Amniotic stem cell (primary cell): ENCODE measurements at regions not wholly inside any gene's neighbourhood (a gene's known extent, or its start where the extent isn't known, plus 50 kb on each side); places are given as distances from the start of the nearest gene placed in this dataset.

ENCODE experiments used
- DNase-seq: peaks from one replicate; lab custom pipeline; 2025; lab: John Stamatoyannopoulos, UW

- DNase-seq: no peak
These were observed 50.6 kb downstream of the SLIT2 start for GRCh38 chr4:20302336-20302735.

DNA sequence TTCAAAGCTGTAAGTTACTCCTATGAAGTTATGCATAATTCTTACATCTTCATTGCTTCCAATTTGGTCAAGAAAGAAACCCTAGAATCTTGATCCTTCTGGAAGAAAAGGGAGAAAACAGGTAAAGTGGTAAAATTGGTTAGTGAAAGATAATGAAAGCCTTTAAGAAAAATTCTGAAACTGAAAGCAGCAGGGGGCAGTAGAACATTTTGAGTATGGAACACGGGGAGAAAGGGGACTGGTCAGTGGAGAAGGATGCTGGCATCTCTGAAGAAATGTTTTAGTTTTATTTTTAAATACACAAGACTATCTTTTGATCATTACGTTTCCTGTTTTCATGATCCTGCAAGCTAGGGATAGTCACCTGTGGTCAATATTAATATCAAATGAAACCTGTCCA, 54.3 kb downstream of the SLIT2 start:
- peak; percentile 16 for DNase-seq

- no peak for DNase-seq
These were observed 60.2 kb downstream of the SLIT2 start for GRCh38 chr4:20311856-20312255.

GRCh38 chr4:20313237-20314030, 61.7 kb downstream of the SLIT2 start:
- DNase-seq: no peak

GRCh38 chr4:20317424-20317985, 65.8 kb downstream of the SLIT2 start:
- DNase-seq: no peak

DNA sequence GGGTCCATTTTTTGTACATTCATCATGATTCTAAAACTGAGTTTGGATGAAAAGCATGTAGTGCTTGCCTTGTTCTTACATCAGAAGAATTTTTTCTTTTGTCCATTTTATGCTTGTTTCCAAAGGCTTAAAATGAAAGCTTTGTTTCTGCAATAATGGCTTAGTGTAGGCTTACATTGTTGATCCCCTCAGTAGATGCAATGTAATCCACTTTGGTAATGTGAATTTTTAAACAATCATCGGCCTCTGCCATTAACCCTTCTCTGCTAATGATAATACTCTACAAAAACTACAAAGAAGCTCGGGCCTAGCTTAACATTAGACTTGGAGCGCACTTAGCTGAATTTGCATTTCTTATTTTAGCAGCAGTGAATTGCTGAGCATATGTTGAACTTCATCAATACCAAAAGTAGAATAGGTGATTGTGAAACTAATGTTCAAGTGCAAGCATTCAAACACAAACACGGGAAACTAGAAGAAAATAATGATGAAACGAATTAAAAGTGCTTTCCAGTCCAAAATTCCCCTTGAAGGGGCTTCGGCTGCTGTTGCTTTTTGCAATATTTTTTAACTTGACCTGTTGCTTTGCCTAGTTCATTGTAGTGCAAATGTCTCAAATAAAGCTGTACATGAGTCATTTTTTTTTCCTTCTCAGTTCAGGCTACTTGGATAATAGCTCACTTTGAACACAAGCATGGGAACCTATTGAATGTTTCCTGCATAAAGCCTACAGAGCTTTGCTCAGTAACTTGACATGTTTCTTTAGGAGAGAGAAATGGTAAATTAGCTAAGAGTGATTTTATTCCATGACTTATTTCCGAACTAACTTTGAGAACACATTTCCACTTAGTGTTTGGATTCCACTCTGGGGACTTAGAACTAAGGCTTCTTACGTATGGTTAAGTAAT, 66.5 kb downstream of the SLIT2 start:
- no peak for DNase-seq

DNA sequence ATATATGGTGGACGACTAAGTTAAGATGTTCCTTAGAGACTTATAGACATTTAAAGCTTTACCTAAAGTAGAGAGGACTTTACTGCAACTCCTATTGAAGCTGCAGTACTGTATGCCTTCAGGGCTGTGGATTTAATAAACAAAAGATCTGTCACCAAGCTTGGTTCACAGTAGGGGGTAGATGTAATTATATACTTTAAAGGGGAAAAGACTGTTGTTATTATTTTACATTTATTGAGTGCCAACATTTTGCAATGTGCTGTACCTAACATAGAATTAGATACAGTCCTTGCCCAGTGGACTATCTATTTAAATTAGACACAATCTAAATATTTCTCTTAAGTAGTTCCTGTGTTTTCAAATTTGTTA, 67.2 kb downstream of the SLIT2 start:
- no peak for DNase-seq

DNA sequence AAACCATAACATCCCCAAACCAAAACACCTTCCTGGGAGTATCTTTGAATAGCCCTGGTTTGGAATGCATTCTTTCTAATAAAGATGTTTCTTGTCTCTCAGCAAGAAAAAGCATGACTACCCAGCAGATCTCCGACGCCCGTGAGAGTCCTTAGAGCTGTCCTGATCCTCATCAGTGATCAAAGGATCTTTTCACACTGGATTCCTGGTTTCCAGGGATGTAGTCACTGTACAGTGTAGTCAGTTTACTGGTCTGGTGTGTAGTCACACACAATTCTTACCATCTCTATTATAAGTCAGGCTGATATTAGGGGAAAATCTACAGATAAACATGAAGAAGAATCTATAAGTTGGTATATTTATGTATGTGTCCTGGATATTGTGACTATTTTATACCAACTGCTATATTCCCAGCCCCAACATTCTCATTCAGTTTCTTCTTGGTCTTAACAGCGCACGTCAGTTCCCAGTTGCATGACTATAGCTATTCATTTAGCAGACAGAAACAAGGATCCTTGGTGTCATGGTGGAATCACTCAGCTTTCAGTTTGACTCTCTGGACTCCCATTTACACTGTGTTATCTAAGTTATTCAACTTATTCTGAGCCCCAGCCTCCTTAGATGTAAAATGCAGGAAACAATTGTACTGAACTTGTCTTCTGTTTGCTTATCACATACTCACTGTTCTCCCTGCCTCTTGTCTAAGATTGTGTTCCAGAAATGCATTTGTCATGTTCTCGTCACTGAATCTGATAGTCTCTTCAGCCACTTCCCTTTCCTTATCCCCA, 68.3 kb downstream of the SLIT2 start:
- DNase-seq: no peak

- DNase-seq: no peak
These were observed 72.3 kb downstream of the SLIT2 start for GRCh38 chr4:20323991-20324390.

DNA sequence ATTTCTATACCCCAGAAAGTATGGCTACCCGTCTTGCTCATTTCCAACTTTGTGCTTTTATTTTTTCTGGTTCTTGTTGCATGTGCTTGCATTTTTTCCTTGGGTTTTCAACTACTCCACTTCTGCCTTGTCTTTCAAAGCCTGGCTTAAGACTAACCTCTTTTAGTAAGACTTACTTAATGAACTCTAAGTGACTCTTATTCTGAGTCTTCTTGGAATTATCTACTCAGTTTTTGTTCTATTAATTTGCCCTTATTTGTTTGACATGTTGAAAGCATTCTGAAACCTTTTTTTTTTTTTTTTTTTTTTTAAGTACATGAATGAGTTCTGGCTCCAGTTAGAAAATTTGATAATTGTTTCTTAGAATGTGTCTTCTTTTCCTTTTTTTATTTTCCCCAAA, 74.8 kb downstream of the SLIT2 start:
- DNase-seq: no peak

GRCh38 chr4:20326977-20327376, 75.3 kb downstream of the SLIT2 start:
- DNase-seq: no peak

DNA sequence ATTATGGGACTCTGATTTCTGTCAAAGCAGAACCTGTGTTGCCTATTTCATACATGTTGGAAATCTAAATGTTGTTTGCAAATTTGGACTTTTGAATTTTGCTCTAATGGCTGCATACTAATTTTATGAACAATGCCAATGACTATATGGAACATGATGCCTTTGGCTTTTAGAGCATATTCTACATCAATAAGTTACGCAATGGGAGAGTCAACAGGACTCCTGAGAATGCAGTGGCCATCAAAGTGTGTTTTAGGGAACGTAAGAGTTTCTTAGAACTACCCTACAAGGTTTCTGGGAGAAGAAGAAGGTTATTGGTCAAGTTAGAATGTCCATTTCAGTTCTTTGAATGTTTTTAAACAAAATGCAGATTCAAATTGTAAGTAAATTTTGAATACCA, 76.1 kb downstream of the SLIT2 start:
- DNase-seq: no peak

DNA sequence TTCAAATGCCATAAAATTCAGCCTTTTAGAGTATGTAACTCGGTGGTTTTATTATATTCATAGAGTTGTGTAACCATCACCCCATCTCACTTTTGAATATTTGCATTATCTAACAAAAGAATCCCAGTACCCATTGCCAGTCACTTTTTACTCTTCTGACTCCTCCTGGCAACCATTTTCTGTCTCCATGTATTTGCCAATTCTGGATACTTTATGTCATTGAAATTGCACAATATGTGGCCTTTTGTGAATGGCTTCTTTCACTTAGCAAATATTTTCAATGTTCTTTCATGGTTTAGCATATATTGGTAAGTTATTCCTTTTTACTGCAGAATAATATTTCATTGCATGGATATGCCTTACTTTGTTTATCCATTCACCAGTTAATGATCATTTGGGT, 79.9 kb downstream of the SLIT2 start:
- no peak for DNase-seq

GRCh38 chr4:20333141-20333715, 81.5 kb downstream of the SLIT2 start:
- no peak for DNase-seq

- no peak for DNase-seq
These were observed 85.6 kb downstream of the SLIT2 start for GRCh38 chr4:20337261-20337664.

DNA sequence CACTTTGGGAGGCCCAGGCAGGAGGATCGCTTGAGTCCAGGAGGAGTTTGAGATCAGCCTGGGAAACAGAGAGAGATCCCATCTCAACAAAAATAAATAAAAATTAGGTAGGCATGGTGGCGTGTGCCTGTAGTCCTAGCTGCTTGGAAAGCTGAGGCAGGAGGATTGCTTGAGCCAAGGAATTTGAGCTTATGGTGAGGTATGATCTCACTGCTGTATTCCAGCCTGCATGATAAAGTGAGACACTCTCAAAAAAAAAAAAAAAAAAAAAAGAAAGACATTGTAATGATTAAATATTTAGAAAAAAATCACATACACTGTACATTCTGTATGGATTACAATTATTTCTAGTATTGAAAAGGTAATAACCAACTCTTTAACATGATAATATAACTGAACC, 87.1 kb downstream of the SLIT2 start:
- DNase-seq: no peak

- no peak for DNase-seq
These were observed 89.5 kb downstream of the SLIT2 start for GRCh38 chr4:20341134-20341738.

GRCh38 chr4:20347531-20347930, 95.8 kb downstream of the SLIT2 start:
- no peak for DNase-seq

DNA sequence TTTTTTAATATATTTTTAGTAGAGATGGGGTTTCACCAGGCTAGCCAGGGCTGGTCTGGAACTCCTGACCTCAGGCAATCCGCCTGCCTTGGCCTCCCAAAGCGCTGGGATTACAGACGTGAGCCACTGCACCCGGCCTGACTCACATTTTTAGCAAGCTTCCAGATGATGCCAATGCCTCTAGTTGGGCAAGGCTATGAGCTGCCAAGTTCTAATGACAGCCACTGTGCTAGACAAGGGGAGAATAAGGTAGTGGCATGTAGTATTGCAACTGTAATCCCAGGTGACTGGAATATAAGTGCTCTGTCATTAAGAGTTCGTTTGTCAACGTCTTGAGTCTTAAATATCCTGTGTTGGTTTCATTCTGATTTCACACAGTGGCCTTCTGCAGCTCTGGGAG, 96.7 kb downstream of the SLIT2 start:
- no peak for DNase-seq

DNA sequence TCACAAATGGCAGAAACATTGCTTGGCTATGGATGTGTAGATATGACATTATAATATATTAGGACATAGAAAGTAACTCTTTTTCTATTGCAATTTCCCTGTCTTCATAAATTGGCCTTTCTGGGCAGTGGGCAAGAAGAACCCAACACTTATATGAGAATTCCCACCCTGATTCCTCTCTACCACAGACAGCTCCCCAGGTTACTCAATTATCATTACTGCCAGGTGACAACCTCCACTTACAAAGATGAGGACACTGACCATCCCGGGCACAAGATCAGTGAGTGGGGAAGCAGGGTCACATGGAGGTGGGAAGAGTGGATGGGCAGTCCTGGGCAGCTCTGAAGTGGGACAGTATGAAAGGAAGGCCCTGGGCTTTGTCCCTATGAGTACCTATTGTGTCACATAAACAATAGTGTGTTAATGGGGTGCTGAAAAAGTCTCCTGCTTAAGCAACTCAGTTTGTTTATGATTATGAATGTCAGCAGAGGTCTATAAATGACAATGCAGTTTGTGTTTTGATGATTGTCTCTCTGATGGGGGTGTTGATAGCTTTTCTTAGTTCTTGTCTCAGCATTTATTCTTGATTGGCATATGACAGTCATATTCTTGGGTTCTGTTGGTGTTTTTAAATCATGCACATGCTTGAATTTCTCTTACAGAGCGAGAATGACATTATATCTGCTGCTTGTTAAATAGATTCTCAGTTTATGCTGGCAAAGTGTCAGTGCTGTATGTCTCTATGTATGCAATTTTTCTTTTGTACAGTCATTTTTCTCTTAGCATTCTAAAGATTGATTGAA, 99.9 kb downstream of the SLIT2 start:
- DNase-seq: no peak

DNA sequence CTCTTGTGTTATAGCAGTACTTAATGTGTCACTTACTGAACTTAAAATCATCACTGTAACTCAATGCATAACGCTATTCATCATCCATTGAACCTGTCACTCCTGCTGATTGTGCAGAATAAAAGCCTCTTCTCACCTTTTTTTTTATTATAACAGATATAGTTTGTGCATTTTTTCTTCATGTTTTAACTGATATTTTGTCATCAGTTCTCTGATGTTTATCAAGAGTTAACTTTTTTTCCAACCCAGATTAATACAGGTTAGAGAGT, 100.4 kb downstream of the SLIT2 start:
- DNase-seq: no peak
